SK-N-SH treated with all-trans-retinoic acid at 6 μM for 48 hours (cell line): ENCODE measurements at regions not wholly inside any gene's neighbourhood (a gene's known extent, or its start where the extent isn't known, plus 50 kb on each side); places are given as distances from the start of the nearest gene placed in this dataset.

Experiments used
- ARNTL ChIP-seq: fragments of 450-650 bp; formaldehyde crosslinking; IDR thresholded peaks from 2 replicates; pipeline ENCODE4 v1.5.0; 2020; ENCODE audit warnings: low read depth, mild to moderate bottlenecking, moderate library complexity, borderline replicate concordance
- BACH2 ChIP-seq: fragments of 250-450 bp; sonication (Bioruptor Pico); IDR thresholded peaks from 2 replicates; pipeline ENCODE4 v1.9.0; 2021; ENCODE audit warnings: mild to moderate bottlenecking, borderline replicate concordance
- CSDC2 ChIP-seq: fragments of 250-450 bp; sonication (Bioruptor Pico); IDR thresholded peaks from 2 replicates; pipeline ENCODE4 v1.5.0; 2020; ENCODE audit warnings: mild to moderate bottlenecking, moderate library complexity
- ESRRG ChIP-seq: fragments of 250-450 bp; sonication (Bioruptor Pico); IDR thresholded peaks from 2 replicates; pipeline ENCODE4 v1.6.1; 2021; ENCODE audit warnings: mild to moderate bottlenecking
- ISL1 ChIP-seq: fragments of 250-450 bp; sonication (Bioruptor Pico); IDR thresholded peaks from 2 replicates; pipeline ENCODE4 v2.1.2; 2022; ENCODE audit warnings: mild to moderate bottlenecking, moderate library complexity
- OSR1 ChIP-seq: fragments of 250-450 bp; sonication (Bioruptor Pico); IDR thresholded peaks from 2 replicates; pipeline ENCODE4 v1.8.0; 2022; ENCODE audit warnings: moderate library complexity, mild to moderate bottlenecking, inconsistent platforms
- PATZ1 ChIP-seq: fragments of 250-450 bp; sonication (Bioruptor Pico); IDR thresholded peaks from 2 replicates; pipeline ENCODE4 v1.8.0; 2020; ENCODE audit warnings: mild to moderate bottlenecking, moderate library complexity, borderline replicate concordance
- POU6F1 ChIP-seq: fragments of 250-450 bp; sonication (Bioruptor Pico); IDR thresholded peaks from 2 replicates; pipeline ENCODE4 v1.8.0; 2021; ENCODE audit warnings: low read depth, mild to moderate bottlenecking, moderate library complexity, borderline replicate concordance
- TCF4 ChIP-seq: fragments of 250-450 bp; sonication (Bioruptor Pico); IDR thresholded peaks from 2 replicates; pipeline ENCODE4 v1.8.0; 2021; ENCODE audit warnings: mild to moderate bottlenecking, moderate library complexity, borderline replicate concordance
- TOX ChIP-seq: fragments of 250-450 bp; sonication (Bioruptor Pico); IDR thresholded peaks from 2 replicates; pipeline ENCODE4 v1.8.0; 2021; ENCODE audit warnings: mild to moderate bottlenecking, moderate library complexity, borderline replicate concordance
- ZNF565 ChIP-seq: fragments of 450-650 bp; formaldehyde crosslinking; conservative IDR thresholded peaks from 2 replicates; pipeline ENCODE4 v1.5.0; 2020; ENCODE audit warnings: low read depth, mild to moderate bottlenecking, moderate library complexity
- ZNF8 ChIP-seq: fragments of 450-650 bp; formaldehyde crosslinking; IDR thresholded peaks from 2 replicates; pipeline ENCODE4 v1.5.0; 2020; ENCODE audit warnings: mild to moderate bottlenecking, moderate library complexity

- TF ChIP-seq ARNTL (CRISPR knock-in tag) (no peak), ZNF8 (CRISPR knock-in tag) (no peak), TOX (CRISPR knock-in tag) (no peak), ZNF565 (no peak), BACH2 (CRISPR knock-in tag) (no peak), PATZ1 (no peak), ESRRG (CRISPR knock-in tag) (no peak), ISL1 (CRISPR knock-in tag) (no peak), POU6F1 (CRISPR knock-in tag) (no peak), CSDC2 (CRISPR knock-in tag) (no peak), TCF4 (CRISPR knock-in tag) (no peak), OSR1 (no peak)
These were observed 218.9 kb upstream of the COPS8 start for GRCh38 chr2:236866542-236867340.
